ENCODE measurements at regions not wholly inside any gene's neighbourhood (a gene's known extent, or its start where the extent isn't known, plus 50 kb on each side); places are given as distances from the start of the nearest gene placed in this dataset.

DNA sequence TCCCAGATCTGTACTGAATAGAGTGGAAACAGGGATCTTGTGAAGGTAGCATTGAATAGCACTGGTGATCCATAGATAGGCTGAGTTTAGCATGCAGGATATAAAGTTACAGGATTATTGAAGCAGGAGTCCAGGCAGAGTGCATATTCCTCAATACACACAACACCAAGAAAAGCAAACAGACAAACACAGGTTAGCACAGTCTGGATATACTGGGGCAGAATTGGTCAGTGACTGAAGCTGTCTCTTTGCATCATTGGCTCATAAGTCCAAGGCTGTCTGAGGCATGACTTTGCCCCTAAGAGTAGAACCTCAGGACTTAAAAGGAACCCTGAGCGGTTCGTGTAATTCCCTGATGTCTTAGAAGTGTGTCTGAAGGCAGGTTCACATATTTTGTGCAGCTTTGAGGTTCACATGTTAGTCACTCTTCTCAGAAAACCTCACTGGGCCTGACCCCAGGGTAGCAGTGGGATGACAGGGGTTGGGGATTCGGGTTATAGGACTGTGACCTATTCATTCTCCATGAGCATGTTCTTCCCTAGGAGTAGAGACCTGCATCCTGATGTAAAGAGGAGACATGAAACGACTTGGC lies 134.6 kb downstream of the AASDH start (continued):
- TF ChIP-seq ZNF280B (CRISPR knock-in tag; IDR thresholded peaks at IDR 0.05; ENCODE audit: borderline replicate concordance) (no peak), PHF21A (CRISPR knock-in tag; IDR thresholded peaks at IDR 0.05) (no peak), TEAD3 (CRISPR knock-in tag; optimal IDR thresholded peaks at IDR 0.05; ENCODE audit: borderline replicate concordance) (peak; percentile 9), NCOA1 (CRISPR knock-in tag; IDR thresholded peaks at IDR 0.05) (no peak), HMG20A (CRISPR knock-in tag; IDR thresholded peaks at IDR 0.05; ENCODE audit: borderline replicate concordance) (0 out of 2 replicates have a peak, but pooled peaks have one; percentile 16), CBX1 (IDR thresholded peaks at IDR 0.05; ENCODE audit: low read depth) (no peak), SCMH1 (CRISPR knock-in tag; IDR thresholded peaks at IDR 0.05; ENCODE audit: borderline replicate concordance) (no peak), ZNF747 (CRISPR knock-in tag; IDR thresholded peaks at IDR 0.05; ENCODE audit: borderline replicate concordance) (no peak), MIER3 (CRISPR knock-in tag; IDR thresholded peaks at IDR 0.05; ENCODE audit: borderline replicate concordance) (no peak), EP300 (IDR thresholded peaks at IDR 0.05; ENCODE audit: low read depth in 2 of 2, low read length in 2 of 2) (peak in 1 of 2 experiments; percentile 32; a peak in 1 of 4 replicates), EP300 (CRISPR knock-in tag; IDR thresholded peaks at IDR 0.05; ENCODE audit: borderline replicate concordance) (no peak), FOXA3 (CRISPR knock-in tag; IDR thresholded peaks at IDR 0.05) (0 out of 2 replicates have a peak, but pooled peaks have one; percentile 15), BCL6 (CRISPR knock-in tag; IDR thresholded peaks at IDR 0.05) (peak; percentile 74), ZBTB20 (CRISPR knock-in tag; IDR thresholded peaks at IDR 0.05; ENCODE audit: borderline replicate concordance, low read depth) (no peak), SNAPC2 (CRISPR knock-in tag; IDR thresholded peaks at IDR 0.05) (no peak), ZNF441 (CRISPR knock-in tag; IDR thresholded peaks at IDR 0.05; ENCODE audit: borderline replicate concordance) (no peak), SP4 (CRISPR knock-in tag; IDR thresholded peaks at IDR 0.05) (no peak), BHLHE40 (IDR thresholded peaks at IDR 0.05; ENCODE audit: low read length) (no peak), CERS6 (CRISPR knock-in tag; IDR thresholded peaks at IDR 0.05) (no peak)
- TF ChIP-seq, protein P1, sequence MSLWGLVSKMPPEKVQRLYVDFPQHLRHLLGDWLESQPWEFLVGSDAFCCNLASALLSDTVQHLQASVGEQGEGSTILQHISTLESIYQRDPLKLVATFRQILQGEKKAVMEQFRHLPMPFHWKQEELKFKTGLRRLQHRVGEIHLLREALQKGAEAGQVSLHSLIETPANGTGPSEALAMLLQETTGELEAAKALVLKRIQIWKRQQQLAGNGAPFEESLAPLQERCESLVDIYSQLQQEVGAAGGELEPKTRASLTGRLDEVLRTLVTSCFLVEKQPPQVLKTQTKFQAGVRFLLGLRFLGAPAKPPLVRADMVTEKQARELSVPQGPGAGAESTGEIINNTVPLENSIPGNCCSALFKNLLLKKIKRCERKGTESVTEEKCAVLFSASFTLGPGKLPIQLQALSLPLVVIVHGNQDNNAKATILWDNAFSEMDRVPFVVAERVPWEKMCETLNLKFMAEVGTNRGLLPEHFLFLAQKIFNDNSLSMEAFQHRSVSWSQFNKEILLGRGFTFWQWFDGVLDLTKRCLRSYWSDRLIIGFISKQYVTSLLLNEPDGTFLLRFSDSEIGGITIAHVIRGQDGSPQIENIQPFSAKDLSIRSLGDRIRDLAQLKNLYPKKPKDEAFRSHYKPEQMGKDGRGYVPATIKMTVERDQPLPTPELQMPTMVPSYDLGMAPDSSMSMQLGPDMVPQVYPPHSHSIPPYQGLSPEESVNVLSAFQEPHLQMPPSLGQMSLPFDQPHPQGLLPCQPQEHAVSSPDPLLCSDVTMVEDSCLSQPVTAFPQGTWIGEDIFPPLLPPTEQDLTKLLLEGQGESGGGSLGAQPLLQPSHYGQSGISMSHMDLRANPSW (CRISPR knock-in tag; IDR thresholded peaks at IDR 0.05; ENCODE audit: borderline replicate concordance): no peak
- TF ChIP-seq, protein P2, sequence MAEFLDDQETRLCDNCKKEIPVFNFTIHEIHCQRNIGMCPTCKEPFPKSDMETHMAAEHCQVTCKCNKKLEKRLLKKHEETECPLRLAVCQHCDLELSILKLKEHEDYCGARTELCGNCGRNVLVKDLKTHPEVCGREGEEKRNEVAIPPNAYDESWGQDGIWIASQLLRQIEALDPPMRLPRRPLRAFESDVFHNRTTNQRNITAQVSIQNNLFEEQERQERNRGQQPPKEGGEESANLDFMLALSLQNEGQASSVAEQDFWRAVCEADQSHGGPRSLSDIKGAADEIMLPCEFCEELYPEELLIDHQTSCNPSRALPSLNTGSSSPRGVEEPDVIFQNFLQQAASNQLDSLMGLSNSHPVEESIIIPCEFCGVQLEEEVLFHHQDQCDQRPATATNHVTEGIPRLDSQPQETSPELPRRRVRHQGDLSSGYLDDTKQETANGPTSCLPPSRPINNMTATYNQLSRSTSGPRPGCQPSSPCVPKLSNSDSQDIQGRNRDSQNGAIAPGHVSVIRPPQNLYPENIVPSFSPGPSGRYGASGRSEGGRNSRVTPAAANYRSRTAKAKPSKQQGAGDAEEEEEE (CRISPR knock-in tag; IDR thresholded peaks at IDR 0.05; ENCODE audit: borderline replicate concordance): no peak
- TF ChIP-seq, protein P3, sequence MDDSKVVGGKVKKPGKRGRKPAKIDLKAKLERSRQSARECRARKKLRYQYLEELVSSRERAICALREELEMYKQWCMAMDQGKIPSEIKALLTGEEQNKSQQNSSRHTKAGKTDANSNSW (CRISPR knock-in tag; IDR thresholded peaks at IDR 0.05; ENCODE audit: borderline replicate concordance): no peak

Measured in HepG2 (cell line).